Kasumi-1 (cell line): ENCODE measurements at regions not wholly inside any gene's neighbourhood (a gene's known extent, or its start where the extent isn't known, plus 50 kb on each side); places are given as distances from the start of the nearest gene placed in this dataset.
"Not testable (repeated sequence)": the region's sequence is repeated elsewhere in the genome, so short reads cannot be mapped to it uniquely, and the experiment has no call there.

ENCODE experiments used
- DNase-seq, 2 experiments: peaks; one replicate each; lab custom pipeline; 2025; lab: John Stamatoyannopoulos, UW

- no peak for DNase-seq
These were observed 1654.4 kb upstream of the SPRY2 start for GRCh38 chr13:81995316-81995715.

- DNase-seq: no peak
These were observed 1649.7 kb upstream of the SPRY2 start for GRCh38 chr13:81990652-81991051.

GRCh38 chr13:81988567-81988966 lies 1647.6 kb upstream of the SPRY2 start:
- no peak for DNase-seq

- no peak for DNase-seq
These were observed 1646.9 kb upstream of the SPRY2 start for GRCh38 chr13:81987677-81988357.

- no peak for DNase-seq
These were observed 1646.2 kb upstream of the SPRY2 start for GRCh38 chr13:81987159-81987558.

GRCh38 chr13:81986308-81986707 lies 1645.4 kb upstream of the SPRY2 start:
- no peak for DNase-seq

- peak in 1 of 2 experiments; percentile 1 for DNase-seq
These were observed 1616.2 kb upstream of the SPRY2 start for GRCh38 chr13:81957121-81957520.

GRCh38 chr13:81929988-81930387 lies 1589.1 kb upstream of the SPRY2 start:
- peak; percentile 42 to 64 for DNase-seq

GRCh38 chr13:81927347-81927746 lies 1586.4 kb upstream of the SPRY2 start:
- DNase-seq: peak; percentile 5 to 8

GRCh38 chr13:81917810-81918209 lies 1576.9 kb upstream of the SPRY2 start:
- no peak for DNase-seq

GRCh38 chr13:81916461-81916860 lies 1575.5 kb upstream of the SPRY2 start:
- no peak for DNase-seq

- no peak for DNase-seq
These were observed 1567.0 kb upstream of the SPRY2 start for GRCh38 chr13:81907787-81908372.

GRCh38 chr13:81888855-81889254 lies 1547.9 kb upstream of the SPRY2 start:
- no peak for DNase-seq

- no peak for DNase-seq
These were observed 1534.0 kb upstream of the SPRY2 start for GRCh38 chr13:81874681-81875661.

- DNase-seq: no peak
These were observed 1533.3 kb upstream of the SPRY2 start for GRCh38 chr13:81874253-81874652.

- peak; percentile 33 to 71 for DNase-seq
These were observed 1531.7 kb upstream of the SPRY2 start for GRCh38 chr13:81872581-81872980.

GRCh38 chr13:81871751-81872325 lies 1530.9 kb upstream of the SPRY2 start:
- DNase-seq: not testable (repeated sequence)

- no peak for DNase-seq
These were observed 1507.4 kb upstream of the SPRY2 start for GRCh38 chr13:81848291-81848690.

- DNase-seq: no peak
These were observed 1505.8 kb upstream of the SPRY2 start for GRCh38 chr13:81846771-81847170.

- no peak for DNase-seq
These were observed 1480.3 kb upstream of the SPRY2 start for GRCh38 chr13:81821259-81821658.

- no peak for DNase-seq
These were observed 1459.5 kb upstream of the SPRY2 start for GRCh38 chr13:81800433-81800832.

- no peak for DNase-seq
These were observed 1454.8 kb upstream of the SPRY2 start for GRCh38 chr13:81795710-81796109.
